ENCODE measurements at regions not wholly inside any gene's neighbourhood (a gene's known extent, or its start where the extent isn't known, plus 50 kb on each side); places are given as distances from the start of the nearest gene placed in this dataset.

- TF ChIP-seq POLR2AphosphoS5 (IDR thresholded peaks at IDR 0.05; ENCODE audit: low read depth, low read length): no peak
- no peak for TF ChIP-seq POLR2A (IDR thresholded peaks at IDR 0.05; ENCODE audit: low read depth, low read length)
- no peak for TF ChIP-seq TAF1 (IDR thresholded peaks at IDR 0.05; ENCODE audit: borderline replicate concordance, low read depth, low read length)
Observed at GRCh38 chr10:94052281-94052680, 58.5 kb downstream of the PLCE1 start.
